ENCODE measurements at regions not wholly inside any gene's neighbourhood (a gene's known extent, or its start where the extent isn't known, plus 50 kb on each side); places are given as distances from the start of the nearest gene placed in this dataset.

GRCh38 chr18:53798516-53798915, 426.0 kb downstream of the MBD2 start:
- TF ChIP-seq, protein P1, sequence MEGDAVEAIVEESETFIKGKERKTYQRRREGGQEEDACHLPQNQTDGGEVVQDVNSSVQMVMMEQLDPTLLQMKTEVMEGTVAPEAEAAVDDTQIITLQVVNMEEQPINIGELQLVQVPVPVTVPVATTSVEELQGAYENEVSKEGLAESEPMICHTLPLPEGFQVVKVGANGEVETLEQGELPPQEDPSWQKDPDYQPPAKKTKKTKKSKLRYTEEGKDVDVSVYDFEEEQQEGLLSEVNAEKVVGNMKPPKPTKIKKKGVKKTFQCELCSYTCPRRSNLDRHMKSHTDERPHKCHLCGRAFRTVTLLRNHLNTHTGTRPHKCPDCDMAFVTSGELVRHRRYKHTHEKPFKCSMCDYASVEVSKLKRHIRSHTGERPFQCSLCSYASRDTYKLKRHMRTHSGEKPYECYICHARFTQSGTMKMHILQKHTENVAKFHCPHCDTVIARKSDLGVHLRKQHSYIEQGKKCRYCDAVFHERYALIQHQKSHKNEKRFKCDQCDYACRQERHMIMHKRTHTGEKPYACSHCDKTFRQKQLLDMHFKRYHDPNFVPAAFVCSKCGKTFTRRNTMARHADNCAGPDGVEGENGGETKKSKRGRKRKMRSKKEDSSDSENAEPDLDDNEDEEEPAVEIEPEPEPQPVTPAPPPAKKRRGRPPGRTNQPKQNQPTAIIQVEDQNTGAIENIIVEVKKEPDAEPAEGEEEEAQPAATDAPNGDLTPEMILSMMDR (IDR thresholded peaks at IDR 0.05 in 8 of 11, conservative IDR thresholded peaks at IDR 0.05 in 3 of 11), result no peak
- TF ChIP-seq POLR2A (IDR thresholded peaks at IDR 0.05), result no peak

Data from spleen (tissue), 7 donors.